Central memory CD8-positive, alpha-beta T cell (primary cell): ENCODE measurements at regions not wholly inside any gene's neighbourhood (a gene's known extent, or its start where the extent isn't known, plus 50 kb on each side); places are given as distances from the start of the nearest gene placed in this dataset.
"Not testable (repeated sequence)": the region's sequence is repeated elsewhere in the genome, so short reads cannot be mapped to it uniquely, and the experiment has no call there.

Experiments
- ATAC-seq: fragments of 150-1000 bp; cut with Tn5 transposase; replicated peaks from 2 replicates; pipeline ENCODE4 v1.10.0; 2022; ENCODE audit warnings: mild to moderate bottlenecking, moderate FRiP score, moderate number of reproducible peaks; ENCODE audit not compliant: poor library complexity, severe bottlenecking; ENCODE audit errors: extremely low read depth
- DNase-seq, 2 donors: peaks; one replicate each; pipeline ENCODE4 v3.0.0; 2021; ENCODE audit warnings: low spot score in 2 of 2
- H3K27ac Mint-ChIP-seq: one replicate; pipeline ENCODE4 v1.8.0; 2022; ENCODE audit warnings: low read depth, mild to moderate bottlenecking, moderate library complexity, mixed read lengths
- H3K27me3 Mint-ChIP-seq: one replicate; pipeline ENCODE4 v1.8.0; 2022; ENCODE audit warnings: mixed read lengths
- H3K36me3 Mint-ChIP-seq: one replicate; pipeline ENCODE4 v1.8.0; 2022; ENCODE audit warnings: mild to moderate bottlenecking, moderate library complexity, mixed read lengths; ENCODE audit not compliant: insufficient read depth
- H3K4me1 Mint-ChIP-seq: one replicate; pipeline ENCODE4 v1.8.0; 2022; ENCODE audit warnings: mixed read lengths
- H3K4me3 Mint-ChIP-seq: one replicate; pipeline ENCODE4 v1.8.0; 2022; ENCODE audit warnings: mild to moderate bottlenecking, moderate library complexity, mixed read lengths
- H3K9me3 Mint-ChIP-seq: one replicate; pipeline ENCODE4 v1.8.0; 2022; ENCODE audit warnings: mixed read lengths

DNA sequence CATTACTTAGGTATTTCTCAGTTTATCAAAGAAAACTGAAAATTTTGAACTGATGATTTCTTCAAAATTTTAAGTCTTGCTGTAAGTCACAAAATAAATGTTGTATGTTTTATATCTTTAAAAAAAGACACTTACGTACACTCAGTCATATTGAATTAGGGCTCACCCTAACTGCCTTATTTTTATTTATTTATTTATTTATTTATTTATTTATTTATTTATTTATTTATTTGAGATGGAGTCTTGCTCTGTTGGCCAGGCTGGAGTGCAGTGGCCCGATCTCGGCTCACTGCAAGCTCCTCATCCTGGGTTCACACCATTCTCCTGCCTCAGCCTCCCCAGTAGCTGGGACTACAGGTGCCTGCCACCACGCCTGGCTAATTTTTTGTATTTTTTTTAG is 881.9 kb downstream of the TTLL7 start:
- not testable (repeated sequence) for H3K36me3 Mint-ChIP-seq

DNA sequence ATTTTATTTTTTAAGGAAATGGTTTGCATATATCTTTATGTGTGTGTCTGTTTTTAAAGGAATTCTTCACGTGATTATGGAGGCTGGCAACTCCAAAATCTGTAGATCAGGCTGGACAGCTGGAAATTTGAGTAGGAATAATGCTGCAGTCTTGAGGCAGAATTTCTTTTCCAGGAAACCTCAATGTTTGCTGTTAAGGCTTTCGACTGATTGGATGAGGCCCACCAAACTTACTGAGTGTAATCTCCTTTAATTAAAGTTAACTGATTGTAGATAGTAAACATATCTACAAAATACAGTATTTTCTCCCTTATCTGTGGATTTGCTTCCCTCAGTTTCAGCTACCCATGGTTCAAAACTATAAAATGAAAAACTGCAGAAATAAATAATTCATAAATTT is 883.1 kb downstream of the TTLL7 start:
- ATAC-seq (no peak), DNase-seq (no peak)
- Mint-ChIP-seq H3K4me1 (no peaks in the 10 kb centered on the region), H3K36me3 (no peaks in the 10 kb centered on the region), H3K4me3 (no peak overlapping the region), H3K9me3 (peaks cover 14% of the 10 kb centered on the region), H3K27me3 (no peaks in the 10 kb centered on the region), H3K27ac (no peak overlapping the region)

More for the DNA sequence above, 881.9 kb downstream of the TTLL7 start:
- H3K27ac Mint-ChIP-seq, H3K4me3 Mint-ChIP-seq, ATAC-seq, H3K27me3 Mint-ChIP-seq, DNase-seq, H3K4me1 Mint-ChIP-seq, H3K9me3 Mint-ChIP-seq: not testable (repeated sequence)

DNA sequence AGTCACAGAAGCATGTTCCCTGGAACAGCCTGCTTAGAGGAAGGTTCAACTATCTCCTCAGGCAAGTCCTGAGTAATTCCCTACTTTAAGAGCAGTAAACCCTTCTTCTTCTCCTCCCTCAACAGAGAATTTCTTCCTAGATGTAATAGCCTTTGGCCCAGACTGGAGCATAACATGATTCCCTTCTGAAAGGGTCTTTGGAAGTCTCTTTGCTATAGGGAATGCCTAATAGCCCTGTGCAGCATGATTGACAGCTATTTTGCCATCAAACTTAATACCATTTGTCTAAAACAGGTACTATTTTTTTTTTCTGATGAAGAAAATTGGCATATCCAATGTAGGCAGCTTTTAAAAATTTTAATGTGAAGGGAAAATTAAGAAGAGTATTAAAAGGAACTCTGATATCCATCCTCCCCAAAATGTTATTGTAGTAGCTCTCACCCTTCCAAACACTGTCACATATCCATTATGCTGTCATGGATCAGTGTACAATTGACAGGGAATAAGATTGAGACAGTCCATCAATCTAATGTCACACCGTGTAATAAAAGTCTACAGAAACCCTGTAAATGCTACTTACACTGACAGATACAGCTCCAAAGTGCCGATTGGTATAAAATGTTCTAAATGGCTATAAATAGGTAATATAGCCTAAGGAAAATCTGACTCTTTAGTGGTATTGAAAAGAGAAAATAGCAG is 884.6 kb downstream of the TTLL7 start:
- no peaks in the 10 kb centered on the region for H3K36me3 Mint-ChIP-seq

DNA sequence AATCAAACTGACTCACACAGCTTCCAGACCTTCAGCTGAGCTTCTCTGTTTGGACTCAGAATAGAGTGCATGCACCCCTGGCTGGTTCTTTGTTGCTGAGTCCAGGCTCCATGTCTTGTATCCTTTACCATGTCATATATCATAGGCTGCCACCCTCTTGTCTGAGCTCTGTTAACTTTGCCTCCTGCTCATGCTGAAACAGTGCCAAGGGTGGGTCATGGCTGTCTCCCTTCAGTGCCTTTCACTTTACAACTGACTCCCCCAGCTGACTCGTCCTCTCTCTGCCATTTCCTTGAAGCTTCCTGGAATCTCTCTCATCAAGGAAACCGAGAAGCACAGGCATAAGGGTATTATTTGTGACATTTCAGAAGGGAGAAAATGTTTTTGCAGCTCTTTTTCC is 885.3 kb downstream of the TTLL7 start:
- no peak overlapping the region for H3K27ac Mint-ChIP-seq
- no peak overlapping the region for H3K4me3 Mint-ChIP-seq
- H3K27me3 Mint-ChIP-seq: no peaks in the 10 kb centered on the region
- no peaks in the 10 kb centered on the region for H3K4me1 Mint-ChIP-seq
- ATAC-seq (no peak), DNase-seq (no peak)
- no peaks in the 10 kb centered on the region for H3K36me3 Mint-ChIP-seq
- H3K9me3 Mint-ChIP-seq: peaks cover 17% of the 10 kb centered on the region

More for the DNA sequence above, 884.6 kb downstream of the TTLL7 start:
- Mint-ChIP-seq H3K4me3 (no peak overlapping the region), H3K27me3 (no peaks in the 10 kb centered on the region), H3K27ac (no peak overlapping the region), H3K9me3 (peaks cover 17% of the 10 kb centered on the region), H3K4me1 (no peaks in the 10 kb centered on the region)
- DNase-seq: no peak
- ATAC-seq: no peak

DNA sequence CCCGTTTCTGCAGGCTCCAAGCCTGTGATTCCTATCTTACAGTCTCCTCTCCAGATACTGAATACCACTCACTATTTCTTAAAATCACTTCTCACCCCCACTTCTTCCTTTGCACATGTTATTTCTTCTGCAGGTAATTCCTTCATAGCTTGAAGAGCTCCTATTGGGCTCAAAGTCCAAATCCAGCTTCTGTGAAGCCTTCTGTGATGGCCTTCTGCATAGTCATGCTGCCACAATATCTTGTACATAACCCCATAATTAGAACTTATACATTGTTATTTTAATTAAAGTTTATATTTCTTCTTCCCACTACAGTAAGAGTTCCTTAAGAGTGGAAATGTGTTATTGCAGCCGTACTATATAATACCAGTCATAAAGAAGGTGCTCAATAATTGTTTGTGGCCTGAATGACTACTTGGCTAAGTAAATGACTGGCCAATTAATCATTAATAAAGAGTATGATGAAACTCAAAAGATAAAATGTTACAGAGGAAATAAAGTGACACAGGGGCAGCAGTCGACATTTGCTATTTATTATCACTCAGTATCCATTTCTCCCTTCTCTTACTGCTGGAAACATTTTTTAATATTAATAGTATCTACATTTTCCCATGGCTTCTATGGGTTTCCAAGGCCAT is 886.6 kb downstream of the TTLL7 start:
- H3K27ac Mint-ChIP-seq: no peak overlapping the region
- no peak for ATAC-seq
- no peak overlapping the region for H3K4me3 Mint-ChIP-seq
- no peak for DNase-seq
- no peaks in the 10 kb centered on the region for H3K36me3 Mint-ChIP-seq
- no peaks in the 10 kb centered on the region for H3K27me3 Mint-ChIP-seq
- H3K9me3 Mint-ChIP-seq: peaks cover 22% of the 10 kb centered on the region
- no peaks in the 10 kb centered on the region for H3K4me1 Mint-ChIP-seq

DNA sequence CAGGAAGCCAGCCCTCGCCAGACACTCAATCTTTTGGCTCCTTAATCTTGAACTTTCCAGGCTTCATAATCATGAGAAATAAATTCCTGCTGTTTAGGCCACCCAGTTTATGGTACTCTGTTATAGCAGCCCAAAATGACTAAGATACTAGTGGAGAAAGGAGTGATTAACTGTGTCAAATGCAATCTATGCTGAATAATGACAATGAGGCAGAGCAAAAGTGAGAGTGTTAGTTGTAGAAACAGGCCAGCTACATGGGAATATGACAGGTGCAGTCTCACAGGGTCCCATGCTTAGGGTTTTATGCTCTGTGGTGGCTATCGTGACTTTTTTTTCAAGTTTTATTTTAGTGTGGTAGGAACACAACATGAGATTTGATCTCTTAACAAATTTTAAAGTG is 888.8 kb downstream of the TTLL7 start:
- Mint-ChIP-seq H3K4me3 (no peak overlapping the region), H3K4me1 (no peaks in the 10 kb centered on the region), H3K27ac (no peak overlapping the region), H3K27me3 (no peaks in the 10 kb centered on the region), H3K9me3 (peaks cover 27% of the 10 kb centered on the region), H3K36me3 (no peaks in the 10 kb centered on the region)
- DNase-seq (no peak), ATAC-seq (no peak)

DNA sequence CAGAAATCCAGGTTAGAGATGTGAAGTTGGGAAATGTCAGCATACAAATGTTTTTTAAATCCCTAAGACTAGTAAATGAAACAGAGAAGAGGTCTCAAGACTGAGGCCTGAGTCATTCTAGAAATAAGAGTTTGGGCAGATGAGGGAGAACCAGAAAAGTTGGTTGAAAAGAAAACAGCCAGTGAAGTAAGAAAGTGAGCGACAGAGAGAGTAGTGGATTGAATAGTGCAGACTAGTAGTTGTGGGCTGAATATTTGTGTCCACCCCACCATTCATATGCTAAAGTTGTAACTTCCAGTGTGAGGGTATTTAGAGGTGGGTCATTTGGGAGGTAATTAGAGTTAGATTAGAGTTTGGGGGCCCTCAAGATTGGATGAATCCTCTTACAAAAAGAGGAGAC is 889.2 kb downstream of the TTLL7 start:
- Mint-ChIP-seq H3K4me3 (no peak overlapping the region), H3K27me3 (no peaks in the 10 kb centered on the region), H3K4me1 (no peaks in the 10 kb centered on the region), H3K36me3 (no peaks in the 10 kb centered on the region), H3K9me3 (peaks cover 27% of the 10 kb centered on the region), H3K27ac (no peak overlapping the region)
- ATAC-seq: no peak
- no peak for DNase-seq

DNA sequence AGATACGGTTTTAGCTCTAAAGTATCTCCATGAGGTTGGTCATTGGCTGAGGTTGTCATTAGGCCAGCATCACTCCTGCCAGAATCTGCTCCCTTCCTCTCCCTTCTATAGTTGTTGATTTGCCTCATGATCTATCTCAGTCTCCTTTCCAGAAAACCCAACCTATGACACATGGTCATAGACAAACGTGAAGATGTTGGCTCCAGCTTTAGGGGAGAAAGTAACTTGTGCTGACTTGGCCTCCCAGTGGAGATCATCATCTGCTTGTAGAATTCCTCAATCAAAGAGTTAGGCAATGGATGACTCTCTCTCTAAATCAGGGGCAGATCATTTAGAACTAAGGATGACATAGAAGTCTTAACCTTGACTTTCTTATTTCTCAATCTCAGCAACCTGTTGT is 894.4 kb downstream of the TTLL7 start:
- Mint-ChIP-seq H3K4me3 (no peak overlapping the region), H3K36me3 (no peaks in the 10 kb centered on the region)

DNA sequence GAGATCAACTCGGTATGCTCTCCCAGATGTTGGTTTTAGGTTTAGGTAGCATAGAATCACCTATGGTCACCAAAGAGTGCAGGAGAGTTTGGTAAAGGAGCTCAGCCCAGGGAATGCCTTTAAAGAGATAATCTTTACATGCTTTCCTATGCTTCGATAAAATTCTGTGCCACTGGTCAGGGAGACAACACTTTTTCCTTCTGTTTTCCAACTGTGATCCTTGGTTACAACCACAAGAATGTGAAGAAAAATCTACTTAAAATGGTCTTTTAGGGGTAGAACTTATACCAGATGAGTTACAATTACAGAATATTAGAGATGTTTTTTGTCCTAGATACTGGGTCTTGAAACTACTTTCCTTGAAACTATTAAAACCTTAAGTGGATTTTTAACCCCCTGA is 895.6 kb downstream of the TTLL7 start:
- no peak overlapping the region for H3K27ac Mint-ChIP-seq
- H3K9me3 Mint-ChIP-seq: peaks cover 7% of the 10 kb centered on the region
- no peak overlapping the region for H3K4me3 Mint-ChIP-seq
- no peak for ATAC-seq
- no peaks in the 10 kb centered on the region for H3K4me1 Mint-ChIP-seq
- H3K36me3 Mint-ChIP-seq: no peaks in the 10 kb centered on the region
- DNase-seq: no peak
- H3K27me3 Mint-ChIP-seq: no peaks in the 10 kb centered on the region

More for the DNA sequence above, 894.4 kb downstream of the TTLL7 start:
- H3K4me1 Mint-ChIP-seq: no peaks in the 10 kb centered on the region
- peaks cover 14% of the 10 kb centered on the region for H3K9me3 Mint-ChIP-seq
- no peaks in the 10 kb centered on the region for H3K27me3 Mint-ChIP-seq
- H3K27ac Mint-ChIP-seq: no peak overlapping the region
- no peak for ATAC-seq
- no peak for DNase-seq

DNA sequence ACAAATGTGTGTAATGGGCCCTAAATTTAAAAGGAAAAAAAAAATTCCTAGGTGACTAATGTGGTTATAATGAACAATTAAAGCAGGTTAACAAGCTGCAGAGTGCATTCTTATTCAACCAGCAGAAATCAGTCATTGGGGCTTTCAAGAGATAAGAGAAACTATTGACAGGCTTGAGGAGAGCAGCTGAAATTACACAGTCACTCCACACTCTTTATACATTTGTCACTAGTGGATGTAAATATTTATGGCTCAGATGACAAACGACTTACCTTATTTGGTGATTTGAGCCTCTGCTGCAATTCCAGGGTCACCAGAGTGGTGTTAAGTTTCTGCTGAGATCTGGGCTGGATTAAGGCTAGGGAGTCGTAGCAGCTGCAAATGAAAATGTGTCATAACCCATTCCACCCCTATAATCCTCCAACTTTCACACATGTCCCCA is 896.3 kb downstream of the TTLL7 start:
- H3K36me3 Mint-ChIP-seq: no peaks in the 10 kb centered on the region
- H3K9me3 Mint-ChIP-seq: peaks cover 5% of the 10 kb centered on the region
- DNase-seq (no peak), ATAC-seq (no peak)
- no peak overlapping the region for H3K27ac Mint-ChIP-seq
- no peaks in the 10 kb centered on the region for H3K4me1 Mint-ChIP-seq
- H3K27me3 Mint-ChIP-seq: no peaks in the 10 kb centered on the region
- H3K4me3 Mint-ChIP-seq: no peak overlapping the region

DNA sequence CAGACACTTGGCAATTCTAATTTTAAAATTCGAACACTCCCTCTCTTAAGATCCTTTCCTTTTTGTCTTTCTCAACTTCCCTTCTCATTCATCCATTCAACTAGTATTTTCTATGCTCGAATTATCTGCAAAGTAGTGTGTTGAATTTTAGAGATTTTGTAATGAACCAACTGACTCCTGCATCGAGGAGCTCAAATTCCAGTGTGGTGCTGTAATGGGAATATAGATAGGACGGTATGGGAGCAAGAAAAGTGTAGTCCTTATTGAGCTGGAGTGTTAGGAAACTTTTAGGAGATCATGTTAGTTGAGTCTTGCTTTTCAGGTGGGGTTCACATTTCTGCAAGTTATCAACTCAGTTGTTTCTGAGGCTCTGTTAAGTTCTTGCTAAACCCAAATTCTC is 897.5 kb downstream of the TTLL7 start:
- Mint-ChIP-seq H3K4me1 (no peaks in the 10 kb centered on the region), H3K36me3 (no peaks in the 10 kb centered on the region), H3K27ac (no peak overlapping the region), H3K4me3 (no peak overlapping the region), H3K9me3 (peaks cover 7% of the 10 kb centered on the region), H3K27me3 (no peaks in the 10 kb centered on the region)
- DNase-seq (no peak), ATAC-seq (no peak)

DNA sequence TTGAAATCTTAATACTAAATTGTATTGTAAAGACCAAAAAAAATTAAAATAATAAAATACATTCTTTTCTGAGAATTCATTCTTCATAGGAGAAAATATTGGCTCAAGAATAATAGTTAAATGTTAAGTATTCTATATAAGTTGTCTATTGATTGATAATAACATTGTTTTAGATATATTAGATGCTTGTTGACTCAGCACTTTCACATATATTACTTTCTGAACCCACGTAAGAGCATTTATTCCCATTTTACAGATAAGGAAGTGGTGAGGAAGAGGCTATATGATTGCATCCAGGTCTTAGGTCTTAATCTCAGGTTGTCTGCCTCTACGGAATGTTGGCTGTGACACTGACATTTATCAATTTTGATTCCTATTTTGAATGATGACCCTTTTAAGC is 898.8 kb downstream of the TTLL7 start:
- H3K27me3 Mint-ChIP-seq: no peaks in the 10 kb centered on the region
- no peak for ATAC-seq
- H3K4me1 Mint-ChIP-seq: no peaks in the 10 kb centered on the region
- H3K27ac Mint-ChIP-seq: no peak overlapping the region
- no peak overlapping the region for H3K4me3 Mint-ChIP-seq
- H3K9me3 Mint-ChIP-seq: peaks cover 13% of the 10 kb centered on the region
- H3K36me3 Mint-ChIP-seq: no peaks in the 10 kb centered on the region
- DNase-seq: no peak

DNA sequence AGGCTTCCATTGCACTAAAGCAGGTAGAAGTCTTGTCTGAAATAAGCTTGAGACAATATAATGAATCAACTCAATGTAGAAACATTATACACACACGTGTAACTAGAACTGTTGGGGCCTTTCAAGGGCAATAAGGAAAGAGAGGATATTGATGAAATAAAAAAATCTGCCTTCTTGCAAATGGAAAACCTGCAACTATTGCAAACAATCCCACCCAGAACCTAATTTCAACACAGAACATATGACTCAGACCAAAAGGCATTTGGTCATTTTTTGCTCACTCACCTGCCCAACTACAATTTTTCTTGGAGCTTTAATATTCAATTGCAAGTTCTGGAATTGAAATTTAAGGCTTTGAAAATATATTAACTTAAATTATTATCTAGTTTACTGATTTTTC is 900.1 kb downstream of the TTLL7 start:
- peaks cover 13% of the 10 kb centered on the region for H3K9me3 Mint-ChIP-seq
- DNase-seq: no peak
- H3K4me1 Mint-ChIP-seq: no peaks in the 10 kb centered on the region
- no peaks in the 10 kb centered on the region for H3K36me3 Mint-ChIP-seq
- H3K4me3 Mint-ChIP-seq: no peak overlapping the region
- no peak for ATAC-seq
- H3K27me3 Mint-ChIP-seq: no peaks in the 10 kb centered on the region
- no peak overlapping the region for H3K27ac Mint-ChIP-seq
